IMR-90 (cell line): ENCODE measurements at regions not wholly inside any gene's neighbourhood (a gene's known extent, or its start where the extent isn't known, plus 50 kb on each side); places are given as distances from the start of the nearest gene placed in this dataset.

Experiments used
- BHLHE40 ChIP-seq: fragments of 150-350 bp; IDR thresholded peaks from 2 replicates; pipeline ENCODE4 v1.6.1; 2016; ENCODE audit warnings: mild to moderate bottlenecking, low read depth, low read length
- CEBPB ChIP-seq: IDR thresholded peaks from 2 replicates; pipeline ENCODE4 v1.6.1; 2012; ENCODE audit warnings: low read depth, low read length, improper control_type of control experiment
- CHD1 ChIP-seq: IDR thresholded peaks from 2 replicates; pipeline ENCODE4 v1.6.1; 2012; ENCODE audit warnings: low read depth, low read length, improper control_type of control experiment
- FOS ChIP-seq: fragments of 150-350 bp; IDR thresholded peaks from 2 replicates; pipeline ENCODE4 v1.6.1; 2016; ENCODE audit warnings: low read depth, low read length
- MAFK ChIP-seq: IDR thresholded peaks from 2 replicates; pipeline ENCODE4 v1.6.1; 2012; ENCODE audit warnings: low read depth, low read length, improper control_type of control experiment
- MAZ ChIP-seq: IDR thresholded peaks from 2 replicates; pipeline ENCODE4 v1.6.1; 2012; ENCODE audit warnings: low read depth, mild to moderate bottlenecking, low read length, improper control_type of control experiment, moderate library complexity, borderline replicate concordance
- MXI1 ChIP-seq: IDR thresholded peaks from 2 replicates; pipeline ENCODE4 v1.6.1; 2012; ENCODE audit warnings: low read depth, mild to moderate bottlenecking, low read length, moderate library complexity, borderline replicate concordance
- POLR2A ChIP-seq: IDR thresholded peaks from 2 replicates; pipeline ENCODE4 v1.6.1; 2012; ENCODE audit warnings: mild to moderate bottlenecking, low read depth, low read length
- RAD21 ChIP-seq: IDR thresholded peaks from 2 replicates; pipeline ENCODE4 v1.6.1; 2012; ENCODE audit warnings: low read length, improper control_type of control experiment
- RCOR1 ChIP-seq: IDR thresholded peaks from 2 replicates; pipeline ENCODE4 v1.6.1; 2012; ENCODE audit warnings: mild to moderate bottlenecking, low read length, improper control_type of control experiment; ENCODE audit not compliant: insufficient replicate concordance
- RFX5 ChIP-seq: IDR thresholded peaks from 2 replicates; pipeline ENCODE4 v1.8.0; 2012; ENCODE audit warnings: low read depth, mild to moderate bottlenecking, low read length, moderate library complexity
- SMC3 ChIP-seq: fragments of 150-350 bp; IDR thresholded peaks from 2 replicates; pipeline ENCODE4 v1.6.1; 2016; ENCODE audit warnings: low read depth, mild to moderate bottlenecking, antibody characterized with exemption, low read length, moderate library complexity
- TF ChIP-seq, protein P1 (sequence below): conservative IDR thresholded peaks from 2 replicates; pipeline ENCODE4 v1.5.1; 2012; ENCODE audit warnings: mild to moderate bottlenecking, low read depth, low read length, improper control_type of control experiment
- TF ChIP-seq, protein P2 (sequence below): fragments of 150-350 bp; IDR thresholded peaks from 2 replicates; pipeline ENCODE4 v1.6.1; 2017; ENCODE audit warnings: mild to moderate bottlenecking, antibody characterized with exemption, low read length, low read depth

GRCh38 chr21:19792004-19792403 is 1206.2 kb upstream of the NCAM2 start:
- TF ChIP-seq CEBPB (no peak), POLR2A (no peak), RAD21 (no peak), MAFK (no peak), RCOR1 (no peak), BHLHE40 (no peak), SMC3 (no peak), CHD1 (no peak), MAZ (no peak), FOS (no peak), RFX5 (no peak), MXI1 (no peak)
- TF ChIP-seq, protein P1, sequence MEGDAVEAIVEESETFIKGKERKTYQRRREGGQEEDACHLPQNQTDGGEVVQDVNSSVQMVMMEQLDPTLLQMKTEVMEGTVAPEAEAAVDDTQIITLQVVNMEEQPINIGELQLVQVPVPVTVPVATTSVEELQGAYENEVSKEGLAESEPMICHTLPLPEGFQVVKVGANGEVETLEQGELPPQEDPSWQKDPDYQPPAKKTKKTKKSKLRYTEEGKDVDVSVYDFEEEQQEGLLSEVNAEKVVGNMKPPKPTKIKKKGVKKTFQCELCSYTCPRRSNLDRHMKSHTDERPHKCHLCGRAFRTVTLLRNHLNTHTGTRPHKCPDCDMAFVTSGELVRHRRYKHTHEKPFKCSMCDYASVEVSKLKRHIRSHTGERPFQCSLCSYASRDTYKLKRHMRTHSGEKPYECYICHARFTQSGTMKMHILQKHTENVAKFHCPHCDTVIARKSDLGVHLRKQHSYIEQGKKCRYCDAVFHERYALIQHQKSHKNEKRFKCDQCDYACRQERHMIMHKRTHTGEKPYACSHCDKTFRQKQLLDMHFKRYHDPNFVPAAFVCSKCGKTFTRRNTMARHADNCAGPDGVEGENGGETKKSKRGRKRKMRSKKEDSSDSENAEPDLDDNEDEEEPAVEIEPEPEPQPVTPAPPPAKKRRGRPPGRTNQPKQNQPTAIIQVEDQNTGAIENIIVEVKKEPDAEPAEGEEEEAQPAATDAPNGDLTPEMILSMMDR = no peak
- TF ChIP-seq, protein P2, sequence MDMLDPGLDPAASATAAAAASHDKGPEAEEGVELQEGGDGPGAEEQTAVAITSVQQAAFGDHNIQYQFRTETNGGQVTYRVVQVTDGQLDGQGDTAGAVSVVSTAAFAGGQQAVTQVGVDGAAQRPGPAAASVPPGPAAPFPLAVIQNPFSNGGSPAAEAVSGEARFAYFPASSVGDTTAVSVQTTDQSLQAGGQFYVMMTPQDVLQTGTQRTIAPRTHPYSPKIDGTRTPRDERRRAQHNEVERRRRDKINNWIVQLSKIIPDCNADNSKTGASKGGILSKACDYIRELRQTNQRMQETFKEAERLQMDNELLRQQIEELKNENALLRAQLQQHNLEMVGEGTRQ = no peak
